Natural killer cell (primary cell): ENCODE measurements at regions not wholly inside any gene's neighbourhood (a gene's known extent, or its start where the extent isn't known, plus 50 kb on each side); places are given as distances from the start of the nearest gene placed in this dataset.

Source experiments
- ATAC-seq, 3 donors: fragments of 150-1000 bp in 2 of 3; fragments of 200-7000 bp in 1 of 3; cut with Tn5 transposase; 1 replicate in 1 of 3; 2 replicates in 2 of 3; pipeline ENCODE4 v1.10.0; 2021; ENCODE audit warnings: mild to moderate bottlenecking in 2 of 3, moderate library complexity in 2 of 3
- DNase-seq, 2 donors: peaks; one replicate each; pipeline versions ENCODE4 v3.0.0 to v3.0.0-alpha.2; 2013 to 2021; ENCODE audit warnings: mixed read lengths in 1 of 2
- H3K27ac ChIP-seq: one replicate; pipeline ENCODE4 v1.5.1; 2013; ENCODE audit warnings: mild to moderate bottlenecking, low read length
- H3K27me3 ChIP-seq: one replicate; pipeline ENCODE4 v1.6.1; 2013; ENCODE audit warnings: low read length; ENCODE audit not compliant: control insufficient read depth, insufficient read depth
- H3K36me3 ChIP-seq: one replicate; pipeline ENCODE4 v1.6.1; 2013; ENCODE audit warnings: low read length; ENCODE audit not compliant: control insufficient read depth, insufficient read depth
- H3K4me1 ChIP-seq: one replicate; pipeline ENCODE4 v1.6.1; 2013; ENCODE audit warnings: low read length; ENCODE audit not compliant: control insufficient read depth, insufficient read depth
- H3K4me3 ChIP-seq: one replicate; pipeline ENCODE4 v1.5.1; 2013; ENCODE audit warnings: low read length
- H3K9me3 ChIP-seq: one replicate; pipeline ENCODE4 v1.6.1; 2013; ENCODE audit warnings: low read length; ENCODE audit not compliant: control insufficient read depth, insufficient read depth
- H3K27ac Mint-ChIP-seq, 2 donors: one replicate each; pipeline ENCODE4 v1.8.0; 2022; ENCODE audit warnings: mild to moderate bottlenecking in 2 of 2, mixed read lengths in 2 of 2, moderate library complexity in 1 of 2
- H3K27me3 Mint-ChIP-seq, 2 donors: one replicate each; pipeline ENCODE4 v1.8.0; 2022; ENCODE audit warnings: low read depth in 2 of 2, mixed read lengths in 2 of 2
- H3K36me3 Mint-ChIP-seq: one replicate; pipeline ENCODE4 v1.8.0; 2022; ENCODE audit warnings: mixed read lengths
- H3K4me1 Mint-ChIP-seq, 2 donors: one replicate each; pipeline ENCODE4 v1.8.0; 2022; ENCODE audit warnings: mixed read lengths in 2 of 2
- H3K4me3 Mint-ChIP-seq: one replicate; pipeline ENCODE4 v1.8.0; 2022; ENCODE audit warnings: mild to moderate bottlenecking, moderate library complexity, mixed read lengths
- H3K9me3 Mint-ChIP-seq, 2 donors: one replicate each; pipeline ENCODE4 v1.8.0; 2022; ENCODE audit warnings: mixed read lengths in 2 of 2
- WGBS: methylation state at CpG from one replicate; pipeline ENCODE4 v1.1.7; 2013; ENCODE audit warnings: missing lambda C conversion rate; ENCODE audit not compliant: insufficient coverage; 5-methylcytosine and 5-hydroxymethylcytosine counted together
- intact Hi-C: fragments of 100-400 bp; cut with micrococcal nuclease; formaldehyde crosslinking; loops from one replicate; pipeline ENCODE4 v1.14.2; 2022
- TF ChIP-seq, protein P1 (sequence below): fragments of 200-600 bp; IDR thresholded peaks from one replicate; pipeline ENCODE4 v1.8.0; 2022; ENCODE audit warnings: antibody characterized with exemption

DNA sequence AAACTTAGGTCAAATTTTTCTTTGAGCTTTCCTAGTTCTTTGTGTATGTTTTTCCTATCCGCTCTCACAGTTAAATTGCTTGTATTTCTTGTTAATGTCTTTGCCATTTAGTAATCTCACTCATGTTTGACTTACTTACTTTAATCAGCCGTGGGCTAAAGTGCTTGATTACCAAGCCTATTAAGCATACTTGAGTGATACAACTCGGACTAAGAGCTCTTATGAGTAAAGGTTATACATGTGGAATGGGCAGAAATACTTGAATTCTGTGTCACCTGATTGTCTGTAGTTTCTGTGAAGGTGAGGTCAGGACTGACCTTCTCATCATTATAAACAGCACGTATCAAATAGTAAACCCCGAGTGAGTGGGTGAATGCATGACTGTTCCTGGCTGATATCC lies 664.5 kb downstream of the PDHA2 start:
- H3K27me3 ChIP-seq: no peaks in the 10 kb centered on the region
- Mint-ChIP-seq H3K9me3 (peaks cover 8 to 19% of the 10 kb centered on the region in 2 donors), H3K36me3 (no peaks in the 10 kb centered on the region), H3K4me3 (no peak overlapping the region), H3K27me3 (no peaks in the 10 kb centered on the region), H3K4me1 (no peaks in the 10 kb centered on the region), H3K27ac (no peak overlapping the region)
- DNase-seq (no peak), ATAC-seq (no peak)
- TF ChIP-seq, protein P1, sequence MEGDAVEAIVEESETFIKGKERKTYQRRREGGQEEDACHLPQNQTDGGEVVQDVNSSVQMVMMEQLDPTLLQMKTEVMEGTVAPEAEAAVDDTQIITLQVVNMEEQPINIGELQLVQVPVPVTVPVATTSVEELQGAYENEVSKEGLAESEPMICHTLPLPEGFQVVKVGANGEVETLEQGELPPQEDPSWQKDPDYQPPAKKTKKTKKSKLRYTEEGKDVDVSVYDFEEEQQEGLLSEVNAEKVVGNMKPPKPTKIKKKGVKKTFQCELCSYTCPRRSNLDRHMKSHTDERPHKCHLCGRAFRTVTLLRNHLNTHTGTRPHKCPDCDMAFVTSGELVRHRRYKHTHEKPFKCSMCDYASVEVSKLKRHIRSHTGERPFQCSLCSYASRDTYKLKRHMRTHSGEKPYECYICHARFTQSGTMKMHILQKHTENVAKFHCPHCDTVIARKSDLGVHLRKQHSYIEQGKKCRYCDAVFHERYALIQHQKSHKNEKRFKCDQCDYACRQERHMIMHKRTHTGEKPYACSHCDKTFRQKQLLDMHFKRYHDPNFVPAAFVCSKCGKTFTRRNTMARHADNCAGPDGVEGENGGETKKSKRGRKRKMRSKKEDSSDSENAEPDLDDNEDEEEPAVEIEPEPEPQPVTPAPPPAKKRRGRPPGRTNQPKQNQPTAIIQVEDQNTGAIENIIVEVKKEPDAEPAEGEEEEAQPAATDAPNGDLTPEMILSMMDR: no peak
- H3K4me3 ChIP-seq: no peak overlapping the region
- H3K4me1 ChIP-seq: no peaks in the 10 kb centered on the region
- WGBS: 96% methylated on average over 5 of the region's 5 CpGs
- no peak overlapping the region for H3K27ac ChIP-seq
- H3K36me3 ChIP-seq: no peaks in the 10 kb centered on the region
- H3K9me3 ChIP-seq: no peaks in the 10 kb centered on the region
- intact Hi-C loops: no loop called here

DNA sequence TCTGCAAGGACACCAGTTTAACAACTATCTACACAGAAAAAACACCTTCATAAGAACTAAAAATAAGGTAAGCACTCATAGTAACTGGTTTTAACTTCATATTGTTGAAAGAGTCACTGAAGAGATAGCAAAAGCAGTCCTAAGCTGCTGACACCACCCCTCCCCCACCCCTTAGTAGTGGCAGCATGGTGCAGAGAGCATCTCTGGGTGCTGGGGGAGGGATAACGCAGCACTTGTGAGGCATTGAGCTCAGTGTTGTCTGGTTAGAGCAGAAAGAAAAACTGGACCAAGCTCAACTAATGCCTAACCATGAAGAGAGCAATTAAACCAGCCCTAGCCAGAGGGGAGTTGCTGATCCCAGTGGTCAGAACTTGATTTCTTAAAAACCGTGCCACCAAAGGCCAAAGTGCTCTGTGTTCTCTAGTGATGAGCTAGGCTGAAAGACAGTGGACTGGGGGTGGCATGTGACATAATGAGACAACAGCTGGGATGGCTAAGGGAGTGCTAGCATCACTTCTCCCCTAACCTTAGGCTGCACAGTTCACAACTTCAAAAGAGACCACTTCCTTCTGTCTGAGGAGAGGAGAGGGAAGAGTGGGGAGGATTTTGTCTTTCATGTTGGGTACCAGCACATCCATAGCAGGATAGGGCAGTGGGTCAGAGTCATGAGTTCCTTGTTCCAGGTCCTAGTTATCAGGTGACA lies 669.3 kb downstream of the PDHA2 start:
- Histone ChIP-seq H3K4me1 (no peaks in the 10 kb centered on the region), H3K27ac (no peak overlapping the region), H3K9me3 (peaks cover 4% of the 10 kb centered on the region), H3K27me3 (no peaks in the 10 kb centered on the region), H3K36me3 (no peaks in the 10 kb centered on the region), H3K4me3 (no peak overlapping the region)
- Mint-ChIP-seq H3K36me3 (no peaks in the 10 kb centered on the region), H3K27me3 (no peaks in the 10 kb centered on the region), H3K4me3 (no peak overlapping the region), H3K9me3 (peaks cover 11 to 24% of the 10 kb centered on the region in 2 donors), H3K4me1 (no peaks in the 10 kb centered on the region), H3K27ac (no peak overlapping the region)
- TF ChIP-seq, protein P1: no peak
- WGBS: 100% methylated on average over 2 of the region's 2 CpGs
- DNase-seq (no peak), ATAC-seq (no peak)
- intact Hi-C loops: no loop called here

DNA sequence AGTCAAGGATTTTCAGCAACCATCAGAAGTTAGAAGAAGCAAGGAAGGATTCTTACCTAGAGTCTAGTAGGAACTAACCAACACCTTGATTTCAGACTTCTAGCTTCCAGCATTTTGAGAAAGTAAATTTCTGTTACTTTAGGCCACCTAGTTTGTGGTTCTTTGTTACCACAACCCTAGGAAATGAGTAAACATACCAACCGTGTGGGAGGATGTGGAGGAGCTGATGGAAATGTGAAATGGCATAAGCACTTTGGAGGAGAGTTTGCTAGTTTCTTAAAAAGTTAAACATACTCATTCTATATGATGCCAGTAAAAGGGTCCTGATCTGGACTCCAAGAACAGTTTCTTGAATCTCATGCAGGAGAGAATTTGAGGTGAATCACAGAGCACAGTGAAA lies 679.4 kb downstream of the PDHA2 start:
- Mint-ChIP-seq H3K27me3 (no peaks in the 10 kb centered on the region), H3K36me3 (no peaks in the 10 kb centered on the region), H3K4me3 (no peak overlapping the region), H3K27ac (no peak overlapping the region), H3K9me3 (peaks cover 8 to 17% of the 10 kb centered on the region in 2 donors), H3K4me1 (no peaks in the 10 kb centered on the region)
- no peak overlapping the region for H3K4me3 ChIP-seq
- TF ChIP-seq, protein P1: no peak
- intact Hi-C loops: no loop called here
- H3K27ac ChIP-seq: no peak overlapping the region
- H3K9me3 ChIP-seq: peaks cover 7% of the 10 kb centered on the region
- no peaks in the 10 kb centered on the region for H3K4me1 ChIP-seq
- H3K36me3 ChIP-seq: no peaks in the 10 kb centered on the region
- ATAC-seq: no peak
- DNase-seq: no peak
- no CpG with 5 or more reads among the region's 1 CpG for WGBS
- no peaks in the 10 kb centered on the region for H3K27me3 ChIP-seq

DNA sequence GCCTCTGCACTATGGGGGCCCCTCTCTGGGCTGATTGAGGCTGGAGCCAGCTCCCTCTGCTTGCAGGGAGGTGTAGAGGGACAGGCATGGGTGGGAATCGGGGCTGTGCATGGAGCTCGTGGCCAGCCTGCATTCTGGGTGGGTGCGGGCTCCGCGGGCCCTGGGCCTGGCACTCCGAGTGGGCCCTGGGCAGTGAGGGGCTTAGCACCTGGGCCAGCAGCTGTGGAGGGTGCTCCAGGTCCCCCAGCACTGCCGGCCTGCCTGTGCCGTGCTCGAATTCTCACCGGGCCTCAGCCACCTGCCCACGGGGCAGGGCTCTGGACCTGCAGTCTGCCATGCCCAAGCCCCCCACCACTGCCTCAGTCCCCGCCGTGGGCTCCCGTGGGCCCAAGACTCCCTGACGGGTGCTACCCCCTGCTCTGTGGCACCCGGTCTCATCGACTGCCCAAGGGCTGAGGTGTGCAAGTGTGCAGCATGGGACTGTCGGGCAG lies 681.2 kb downstream of the PDHA2 start:
- intact Hi-C loops: no loop called here
- WGBS: 91% methylated on average over 18 of the region's 18 CpGs
- no peak overlapping the region for H3K27ac Mint-ChIP-seq

More for the DNA sequence above, 681.2 kb downstream of the PDHA2 start:
- Histone ChIP-seq H3K4me3 (no peak overlapping the region), H3K27ac (no peak overlapping the region), H3K36me3 (no peaks in the 10 kb centered on the region), H3K4me1 (no peaks in the 10 kb centered on the region), H3K9me3 (peaks cover 7% of the 10 kb centered on the region), H3K27me3 (no peaks in the 10 kb centered on the region)
- no peak overlapping the region for H3K4me3 Mint-ChIP-seq
- ATAC-seq (no peak), DNase-seq (no peak)
- H3K27me3 Mint-ChIP-seq: no peaks in the 10 kb centered on the region
- H3K36me3 Mint-ChIP-seq: no peaks in the 10 kb centered on the region
- peaks cover 6 to 13% of the 10 kb centered on the region in 2 donors for H3K9me3 Mint-ChIP-seq
- TF ChIP-seq, protein P1: no peak
- H3K4me1 Mint-ChIP-seq: no peaks in the 10 kb centered on the region
